ENCODE measurements at regions not wholly inside any gene's neighbourhood (a gene's known extent, or its start where the extent isn't known, plus 50 kb on each side); places are given as distances from the start of the nearest gene placed in this dataset.
A peak's percentile ranks its signal among the peaks of the same experiment; 100 is the strongest.

GRCh38 chr19:30788105-30788765 lies 416.1 kb downstream of the ZNF536 start:
- in situ Hi-C loops (cut with HindIII; ENCODE audit: low sequenced_read_pairs), result no loop called here
- TF ChIP-seq CTCF (IDR thresholded peaks at IDR 0.05; ENCODE audit: low read depth, low read length, missing control alignments), result no peak
- no peak for DNase-seq (ENCODE audit: low read depth)
- H3K4me3 ChIP-seq (ENCODE audit: low read depth, low read length), result no peak overlapping the region

- no peak for DNase-seq (ENCODE audit: low read depth)
- in situ Hi-C loops (cut with HindIII; ENCODE audit: low sequenced_read_pairs), result no loop called here
- TF ChIP-seq CTCF (IDR thresholded peaks at IDR 0.05; ENCODE audit: low read depth, low read length, missing control alignments), result peak; percentile 5
- no peak overlapping the region for H3K4me3 ChIP-seq (ENCODE audit: low read depth, low read length)
Measured at GRCh38 chr19:30785458-30786137, 413.4 kb downstream of the ZNF536 start.

- in situ Hi-C loops (cut with HindIII; ENCODE audit: low sequenced_read_pairs), result no loop called here
- DNase-seq (ENCODE audit: low read depth), result no peak
- TF ChIP-seq CTCF (IDR thresholded peaks at IDR 0.05; ENCODE audit: low read depth, low read length, missing control alignments), result peak; percentile 56
- no peak overlapping the region for H3K4me3 ChIP-seq (ENCODE audit: low read depth, low read length)
Measured at GRCh38 chr19:30784850-30785457, 412.8 kb downstream of the ZNF536 start.

GRCh38 chr19:30783936-30784335 lies 411.8 kb downstream of the ZNF536 start:
- DNase-seq (ENCODE audit: low read depth), result no peak
- in situ Hi-C loops (cut with HindIII; ENCODE audit: low sequenced_read_pairs), result no loop called here
- TF ChIP-seq CTCF (IDR thresholded peaks at IDR 0.05; ENCODE audit: low read depth, low read length, missing control alignments), result no peak
- H3K4me3 ChIP-seq (ENCODE audit: low read depth, low read length), result no peak overlapping the region

- TF ChIP-seq CTCF (IDR thresholded peaks at IDR 0.05; ENCODE audit: low read depth, low read length, missing control alignments), result no peak
- H3K4me3 ChIP-seq (ENCODE audit: low read depth, low read length), result no peak overlapping the region
- no peak for DNase-seq (ENCODE audit: low read depth)
- in situ Hi-C loops (cut with HindIII; ENCODE audit: low sequenced_read_pairs), result no loop called here
Measured at GRCh38 chr19:30783212-30783611, 411.0 kb downstream of the ZNF536 start.

- DNase-seq (ENCODE audit: low read depth), result no peak
- H3K4me3 ChIP-seq (ENCODE audit: low read depth, low read length), result no peak overlapping the region
- in situ Hi-C loops (cut with HindIII; ENCODE audit: low sequenced_read_pairs), result no loop called here
- TF ChIP-seq CTCF (IDR thresholded peaks at IDR 0.05; ENCODE audit: low read depth, low read length, missing control alignments), result no peak
Measured at GRCh38 chr19:30781519-30781918, 409.3 kb downstream of the ZNF536 start.

Data from astrocyte of the cerebellum (primary cell).